MM.1S (cell line): ENCODE measurements at regions not wholly inside any gene's neighbourhood (a gene's known extent, or its start where the extent isn't known, plus 50 kb on each side); places are given as distances from the start of the nearest gene placed in this dataset.

Experiments
- DNase-seq: peaks from one replicate; pipeline ENCODE4 v3.0.0-alpha.2; 2015
- H2AFZ ChIP-seq: fragments of 300-600 bp; sonication (generic); 2 replicates; pipeline ENCODE4 v1.6.0; 2016; ENCODE audit warnings: antibody characterized with exemption, low read length
- H3F3A ChIP-seq: fragments of 300-600 bp; sonication (generic); 2 replicates; pipeline ENCODE4 v1.6.1; 2016; ENCODE audit warnings: mild to moderate bottlenecking, antibody characterized with exemption, low read length, moderate library complexity, mixed read lengths; ENCODE audit not compliant: insufficient read depth
- H3K27ac ChIP-seq: fragments of 300-600 bp; sonication (generic); 2 replicates; pipeline ENCODE4 v1.5.1; 2016; ENCODE audit warnings: mild to moderate bottlenecking, low read length
- H3K27me3 ChIP-seq: fragments of 300-600 bp; sonication (generic); replicated peaks from 2 replicates; pipeline ENCODE4 v1.6.0; 2016; ENCODE audit warnings: low read length; ENCODE audit not compliant: insufficient read depth
- H3K36me3 ChIP-seq: fragments of 300-600 bp; sonication (generic); replicated peaks from 2 replicates; pipeline ENCODE4 v1.6.1; 2016; ENCODE audit warnings: mild to moderate bottlenecking, low read length, mixed read lengths; ENCODE audit not compliant: insufficient read depth
- H3K4me1 ChIP-seq: fragments of 300-600 bp; sonication (generic); 2 replicates; pipeline ENCODE4 v1.6.1; 2016; ENCODE audit warnings: low read length, mixed read lengths
- H3K4me2 ChIP-seq: fragments of 300-600 bp; sonication (generic); 2 replicates; pipeline ENCODE4 v1.6.0; 2016; ENCODE audit warnings: low read depth, low read length
- H3K4me3 ChIP-seq: fragments of 300-600 bp; sonication (generic); 2 replicates; pipeline ENCODE4 v1.5.1; 2016; ENCODE audit warnings: low read length, mixed read lengths
- H3K79me2 ChIP-seq: fragments of 300-600 bp; sonication (generic); 2 replicates; pipeline ENCODE4 v1.6.1; 2016; ENCODE audit warnings: mixed run types, low read length, mixed read lengths
- H3K9ac ChIP-seq: fragments of 300-600 bp; sonication (generic); 2 replicates; pipeline ENCODE4 v1.6.1; 2016; ENCODE audit warnings: low read length, mixed read lengths
- H3K9me2 ChIP-seq: fragments of 300-600 bp; sonication (generic); replicated peaks from 2 replicates; pipeline ENCODE4 v1.6.1; 2016; ENCODE audit warnings: mild to moderate bottlenecking, low read length, mixed read lengths; ENCODE audit not compliant: insufficient read depth
- H3K9me3 ChIP-seq: fragments of 300-600 bp; sonication (generic); replicated peaks from 2 replicates; pipeline ENCODE4 v1.6.1; 2016; ENCODE audit warnings: mild to moderate bottlenecking, low read length, mixed read lengths; ENCODE audit not compliant: insufficient read depth
- H4K20me1 ChIP-seq: fragments of 300-600 bp; sonication (generic); 2 replicates; pipeline ENCODE4 v1.6.1; 2016; ENCODE audit warnings: mild to moderate bottlenecking, low read length, moderate library complexity, mixed read lengths; ENCODE audit not compliant: insufficient read depth
- CTCF ChIP-seq: fragments of 300-600 bp; sonication (generic); IDR thresholded peaks from 2 replicates; pipeline ENCODE4 v1.5.1; 2016; ENCODE audit warnings: antibody characterized with exemption, low read length, mixed read lengths
- EZH2 ChIP-seq: fragments of 300-600 bp; sonication (generic); optimal IDR thresholded peaks from 2 replicates; pipeline ENCODE3; 2017; ENCODE audit warnings: low read depth, mild to moderate bottlenecking, antibody characterized with exemption, low read length, mixed read lengths
- EZH2phosphoT487 ChIP-seq: fragments of 300-600 bp; sonication (generic); IDR thresholded peaks from 2 replicates; pipeline ENCODE4 v1.6.1; 2018; ENCODE audit warnings: antibody characterized with exemption, low read length

DNA sequence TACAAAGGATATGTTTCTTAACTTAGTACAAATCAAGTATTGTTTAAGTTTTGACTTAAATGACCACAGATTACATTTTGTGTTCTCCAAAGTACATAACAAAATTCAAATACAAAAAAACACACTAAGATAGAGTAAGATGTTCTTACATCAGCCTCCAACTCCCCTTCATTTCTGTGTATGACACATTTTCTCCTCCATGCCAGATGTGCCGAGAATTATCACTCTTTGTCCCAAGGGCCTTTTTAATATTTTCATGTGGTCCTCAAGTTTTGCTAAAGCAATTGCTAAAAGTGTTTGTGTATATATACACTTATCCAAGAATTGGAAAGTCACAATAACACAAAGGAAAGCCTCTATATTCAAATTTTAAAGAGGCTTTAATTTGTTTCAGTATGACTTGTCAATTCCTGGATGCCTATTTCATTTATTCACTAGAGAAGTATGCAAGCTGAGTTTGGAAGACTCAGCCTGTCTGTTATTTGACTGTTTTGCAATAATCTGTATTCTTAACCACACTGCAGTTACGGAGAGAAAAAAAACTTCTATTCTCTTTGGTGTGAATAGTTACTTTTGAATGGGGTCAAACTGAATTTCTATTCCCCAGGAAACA lies 586.4 kb upstream of the SEMA3D start:
- Histone ChIP-seq H3K9me3 (no peaks in the 10 kb centered on the region), H3K4me2 (no peak overlapping the region), H3K79me2 (no peaks in the 10 kb centered on the region), H2AFZ (no peak overlapping the region), H3K27ac (no peak overlapping the region), H3K36me3 (no peaks in the 10 kb centered on the region), H3K9me2 (no peaks in the 10 kb centered on the region), H3K9ac (no peak overlapping the region), H3K27me3 (no peaks in the 10 kb centered on the region), H4K20me1 (no peaks in the 10 kb centered on the region), H3K4me3 (no peak overlapping the region), H3K4me1 (no peaks in the 10 kb centered on the region), H3F3A (no peaks in the 10 kb centered on the region)
- TF ChIP-seq EZH2phosphoT487 = no peak
- TF ChIP-seq EZH2 = no peak
- TF ChIP-seq CTCF = no peak
- no peak for DNase-seq

DNA sequence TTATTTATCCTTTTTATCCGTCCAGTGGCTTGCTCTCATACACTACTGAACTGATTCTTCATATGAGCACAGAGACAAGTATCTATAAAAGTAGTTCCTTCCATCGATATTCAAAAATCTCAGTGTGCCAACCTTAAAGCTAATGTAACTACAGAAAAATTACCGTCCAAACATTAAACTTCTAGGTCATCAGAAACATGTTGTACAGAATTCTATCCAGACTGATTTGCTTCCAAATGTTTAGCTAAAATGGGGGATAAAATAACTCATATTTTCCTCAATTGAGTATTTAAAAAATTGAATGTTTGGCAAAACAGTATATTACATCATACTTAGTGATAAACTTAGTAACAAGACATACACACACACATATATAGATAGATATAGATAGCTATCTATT lies 584.7 kb upstream of the SEMA3D start:
- H3K79me2 ChIP-seq = no peaks in the 10 kb centered on the region
- DNase-seq = no peak
- no peak for TF ChIP-seq EZH2
- no peak for TF ChIP-seq CTCF
- no peak for TF ChIP-seq EZH2phosphoT487
- H3K9me2 ChIP-seq = no peaks in the 10 kb centered on the region
- no peaks in the 10 kb centered on the region for H3F3A ChIP-seq
- H3K4me3 ChIP-seq = no peak overlapping the region
- no peaks in the 10 kb centered on the region for H3K9me3 ChIP-seq
- H4K20me1 ChIP-seq = no peaks in the 10 kb centered on the region
- no peak overlapping the region for H3K9ac ChIP-seq
- no peaks in the 10 kb centered on the region for H3K4me1 ChIP-seq
- no peaks in the 10 kb centered on the region for H3K27me3 ChIP-seq
- no peaks in the 10 kb centered on the region for H3K36me3 ChIP-seq
- H3K4me2 ChIP-seq = no peak overlapping the region
- H3K27ac ChIP-seq = no peak overlapping the region
- no peak overlapping the region for H2AFZ ChIP-seq

DNA sequence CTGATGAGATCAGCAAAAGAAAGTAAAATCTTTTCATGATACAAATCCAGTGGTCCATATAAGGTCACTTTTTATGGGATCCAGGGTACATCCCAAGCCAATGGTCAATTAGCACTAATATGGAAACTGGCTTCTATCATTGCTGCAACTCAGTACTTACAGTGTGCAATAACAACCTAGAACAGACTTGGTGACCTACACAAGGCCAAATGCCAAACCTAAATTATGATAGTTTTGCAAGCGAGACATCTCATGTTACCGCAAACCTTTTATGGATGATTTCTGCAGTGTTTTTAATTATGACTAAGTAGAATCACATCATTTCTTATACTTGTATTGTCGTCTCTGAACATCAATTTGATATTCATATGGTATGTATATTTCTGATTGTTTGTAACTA lies 583.5 kb upstream of the SEMA3D start:
- H3K27me3 ChIP-seq = no peaks in the 10 kb centered on the region
- TF ChIP-seq EZH2phosphoT487 (no peak), CTCF (no peak), EZH2 (no peak)

More for the DNA sequence above, 583.5 kb upstream of the SEMA3D start:
- DNase-seq = no peak
- Histone ChIP-seq H3K4me2 (no peak overlapping the region), H3K9ac (no peak overlapping the region), H3K4me1 (no peaks in the 10 kb centered on the region), H3K9me3 (no peaks in the 10 kb centered on the region), H3K79me2 (no peaks in the 10 kb centered on the region), H3K27ac (no peak overlapping the region), H2AFZ (no peak overlapping the region), H3F3A (no peaks in the 10 kb centered on the region), H3K4me3 (no peak overlapping the region), H4K20me1 (no peaks in the 10 kb centered on the region), H3K36me3 (no peaks in the 10 kb centered on the region), H3K9me2 (no peaks in the 10 kb centered on the region)
